Stimulated activated CD4-positive, alpha-beta T cell treated with anti-CD3 and anti-CD28 coated beads, Interleukin-2, amount 100 ng/mL, for 48 hours (primary cell): ENCODE measurements at regions not wholly inside any gene's neighbourhood (a gene's known extent, or its start where the extent isn't known, plus 50 kb on each side); places are given as distances from the start of the nearest gene placed in this dataset.
A peak's percentile ranks its signal among the peaks of the same experiment; 100 is the strongest.

Experiments
- DNase-seq, 2 donors: peaks; one replicate each; pipeline ENCODE4 v3.0.0-alpha.2; 2020

- DNase-seq = no peak
Observed at GRCh38 chr6:159118924-159119323, 50.3 kb upstream of the FNDC1 start.

GRCh38 chr6:159117563-159117962 lies 51.6 kb upstream of the FNDC1 start:
- DNase-seq = no peak

- no peak for DNase-seq
Observed at GRCh38 chr6:159117046-159117445, 52.2 kb upstream of the FNDC1 start.

GRCh38 chr6:159116343-159116742 lies 52.9 kb upstream of the FNDC1 start:
- no peak for DNase-seq

DNA sequence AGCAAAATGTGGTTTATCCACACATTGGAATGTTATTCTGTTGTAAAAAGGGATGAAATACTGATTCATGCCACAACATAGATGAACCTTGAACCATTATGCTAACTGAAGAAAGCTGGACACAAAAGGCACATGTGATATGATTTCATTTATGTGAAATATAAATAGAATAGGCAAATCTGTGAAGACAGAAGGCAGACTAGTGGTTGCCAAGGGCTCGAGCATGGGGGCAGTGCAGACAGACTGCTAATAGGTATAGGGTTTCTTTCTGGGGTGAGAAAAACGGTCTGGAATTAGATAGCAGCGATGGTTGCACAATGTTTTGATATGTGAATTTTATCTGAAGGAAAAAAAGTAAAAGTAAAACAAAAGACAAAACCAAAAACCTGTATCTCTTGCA lies 54.6 kb upstream of the FNDC1 start:
- DNase-seq = no peak

DNA sequence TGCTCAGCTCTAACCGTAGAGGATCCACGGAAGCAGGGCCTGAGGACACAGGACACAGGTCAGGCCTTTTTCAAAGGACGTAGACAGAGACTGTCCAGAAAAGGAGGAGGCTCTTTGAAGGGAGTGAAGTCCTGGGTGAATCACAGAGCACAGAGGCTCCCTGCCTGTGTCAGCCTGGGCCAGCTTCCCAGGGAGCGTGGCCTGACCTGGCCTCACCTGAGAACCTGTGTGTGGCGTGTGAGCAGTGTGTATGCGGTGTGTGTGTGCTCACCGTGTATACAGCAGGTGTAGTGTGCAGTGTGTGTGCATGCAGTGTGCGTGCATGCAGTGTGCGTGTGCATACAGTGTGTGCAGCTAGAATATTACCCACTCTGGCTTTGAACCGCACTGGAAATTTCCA lies 56.0 kb upstream of the FNDC1 start:
- DNase-seq = no peak

GRCh38 chr6:159112714-159113113 lies 56.5 kb upstream of the FNDC1 start:
- no peak for DNase-seq

DNA sequence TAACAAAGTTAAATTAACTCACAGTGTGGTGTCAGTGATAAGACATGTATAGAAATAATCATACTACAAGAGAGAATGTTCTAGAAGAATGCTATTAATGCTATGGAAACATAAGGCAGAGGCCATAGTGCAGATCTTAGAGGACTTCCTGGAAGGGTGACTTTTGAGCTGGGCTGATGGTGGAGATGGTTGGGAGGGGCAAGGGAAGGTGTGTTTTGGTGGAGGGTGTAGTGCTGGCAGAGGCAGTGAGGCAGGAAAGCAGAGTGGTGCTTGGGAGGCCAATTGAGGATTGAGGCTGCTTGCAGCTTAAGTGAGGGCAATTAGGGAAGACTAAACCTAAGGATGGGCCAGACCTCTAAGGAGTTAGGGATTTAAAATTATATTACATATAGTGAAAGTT lies 58.5 kb upstream of the FNDC1 start:
- no peak for DNase-seq

- peak in 1 of 2 donors; percentile 50 for DNase-seq
Observed at GRCh38 chr6:159110013-159110412, 59.2 kb upstream of the FNDC1 start.

DNA sequence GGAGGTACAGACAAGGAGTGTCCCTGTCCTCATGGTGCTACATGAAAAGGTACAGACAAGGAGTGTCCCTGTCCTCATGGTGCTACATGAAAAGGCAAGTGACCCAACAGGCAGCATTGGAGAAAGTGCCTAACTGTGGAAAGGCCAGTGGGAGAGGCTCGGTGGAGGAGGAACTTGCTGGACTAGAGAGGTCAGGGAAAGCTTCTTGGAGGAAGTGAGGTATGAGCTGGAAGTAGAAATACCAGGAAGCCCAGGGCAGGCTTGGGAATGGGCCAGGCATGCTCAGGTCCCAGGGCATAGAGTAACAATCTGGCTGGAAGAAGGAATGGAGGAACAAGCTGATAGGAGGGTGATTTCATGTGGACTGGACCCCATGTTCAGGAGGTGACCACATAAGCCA lies 59.8 kb upstream of the FNDC1 start:
- no peak for DNase-seq

DNA sequence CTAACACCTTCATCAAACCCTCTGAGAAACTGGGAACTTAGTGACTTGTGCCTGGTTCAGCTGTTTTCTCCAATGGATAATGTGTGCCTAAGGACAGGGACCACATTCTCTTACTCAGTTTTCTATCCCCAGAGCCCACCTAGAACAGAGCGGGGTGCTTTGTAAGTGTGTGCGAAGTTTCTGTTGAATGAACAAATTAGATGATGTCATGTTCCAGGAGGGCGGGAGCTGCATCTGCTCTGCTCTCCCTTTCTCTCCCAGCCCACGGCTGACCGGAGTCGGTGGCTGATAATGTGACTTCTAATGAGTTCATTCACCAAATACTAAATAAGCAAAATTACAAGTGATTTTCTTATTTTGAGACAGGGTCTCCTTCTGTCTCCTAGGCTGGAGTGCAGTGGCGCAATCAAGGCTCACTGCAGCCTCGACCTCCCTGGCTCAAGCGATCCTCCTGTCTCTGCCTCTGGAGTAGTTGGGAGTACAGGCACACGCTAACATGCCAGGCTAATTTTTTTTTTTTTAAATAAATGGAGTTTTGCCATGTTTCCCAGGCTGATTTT lies 60.7 kb upstream of the FNDC1 start:
- DNase-seq = no peak

GRCh38 chr6:159107451-159108260 lies 61.5 kb upstream of the FNDC1 start:
- DNase-seq = no peak

GRCh38 chr6:159106627-159107241 lies 61.9 kb upstream of the TAGAP start:
- DNase-seq = peak; percentile 93 to 97

GRCh38 chr6:159105716-159106115 lies 60.9 kb upstream of the TAGAP start:
- DNase-seq = no peak

DNA sequence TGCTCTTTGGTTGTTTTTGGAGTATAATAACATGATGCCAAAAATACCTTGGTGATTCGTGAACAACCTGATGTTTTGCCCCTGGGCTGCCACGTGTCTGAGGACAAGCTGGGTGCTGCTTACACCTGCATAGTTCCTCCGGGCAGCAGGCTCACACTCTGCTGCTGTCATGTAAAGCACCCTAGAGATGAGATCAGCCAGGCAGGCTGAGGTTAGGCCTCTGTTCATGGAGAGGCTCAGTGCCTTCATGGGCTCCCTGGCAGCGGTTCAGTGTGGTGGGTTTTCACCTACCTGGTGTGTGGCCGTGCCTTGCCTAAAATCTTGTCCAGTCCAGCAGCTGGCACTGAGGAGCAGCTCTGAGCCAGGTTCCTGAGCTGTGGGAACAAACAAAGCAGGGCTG lies 60.1 kb upstream of the TAGAP start:
- no peak for DNase-seq

DNA sequence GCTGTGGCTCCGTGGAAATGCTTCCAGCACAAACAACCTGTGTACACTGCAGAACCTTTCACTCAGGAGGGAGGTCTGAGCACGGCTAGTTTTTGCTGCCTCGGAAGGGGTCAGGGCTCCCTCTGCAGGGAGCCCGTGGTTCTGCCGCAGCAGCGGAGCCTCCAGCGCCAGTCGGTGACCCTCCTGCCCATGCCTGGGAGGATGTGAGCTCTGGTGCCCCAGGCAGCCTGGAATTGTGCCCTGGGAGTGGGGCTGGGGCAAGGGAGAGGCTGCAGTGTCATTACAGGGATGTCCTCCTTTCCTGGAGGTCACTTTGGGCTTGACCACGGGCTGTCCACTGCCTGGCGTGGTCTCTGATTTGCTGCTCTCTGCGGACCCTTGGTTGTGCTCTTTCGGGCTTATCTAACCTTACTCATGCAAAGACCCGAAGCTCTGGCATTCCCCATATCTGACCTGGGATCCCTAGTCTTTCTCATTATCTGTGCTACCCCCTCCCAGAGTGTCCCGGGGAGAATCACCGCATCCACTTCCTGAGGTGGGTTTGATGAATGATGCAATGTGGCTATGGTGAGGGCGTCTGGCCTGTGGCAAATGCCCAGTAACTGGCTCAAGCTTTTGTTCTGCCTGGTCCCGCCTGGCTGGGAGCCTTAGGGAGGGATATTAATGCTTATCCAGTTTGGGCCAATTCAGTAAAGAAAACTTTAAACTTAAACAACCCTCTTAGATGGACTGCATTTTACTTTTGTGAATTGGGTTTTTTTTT lies 59.6 kb upstream of the TAGAP start:
- DNase-seq = peak; percentile 75 to 81

GRCh38 chr6:159103396-159104162 lies 58.8 kb upstream of the TAGAP start:
- no peak for DNase-seq

DNA sequence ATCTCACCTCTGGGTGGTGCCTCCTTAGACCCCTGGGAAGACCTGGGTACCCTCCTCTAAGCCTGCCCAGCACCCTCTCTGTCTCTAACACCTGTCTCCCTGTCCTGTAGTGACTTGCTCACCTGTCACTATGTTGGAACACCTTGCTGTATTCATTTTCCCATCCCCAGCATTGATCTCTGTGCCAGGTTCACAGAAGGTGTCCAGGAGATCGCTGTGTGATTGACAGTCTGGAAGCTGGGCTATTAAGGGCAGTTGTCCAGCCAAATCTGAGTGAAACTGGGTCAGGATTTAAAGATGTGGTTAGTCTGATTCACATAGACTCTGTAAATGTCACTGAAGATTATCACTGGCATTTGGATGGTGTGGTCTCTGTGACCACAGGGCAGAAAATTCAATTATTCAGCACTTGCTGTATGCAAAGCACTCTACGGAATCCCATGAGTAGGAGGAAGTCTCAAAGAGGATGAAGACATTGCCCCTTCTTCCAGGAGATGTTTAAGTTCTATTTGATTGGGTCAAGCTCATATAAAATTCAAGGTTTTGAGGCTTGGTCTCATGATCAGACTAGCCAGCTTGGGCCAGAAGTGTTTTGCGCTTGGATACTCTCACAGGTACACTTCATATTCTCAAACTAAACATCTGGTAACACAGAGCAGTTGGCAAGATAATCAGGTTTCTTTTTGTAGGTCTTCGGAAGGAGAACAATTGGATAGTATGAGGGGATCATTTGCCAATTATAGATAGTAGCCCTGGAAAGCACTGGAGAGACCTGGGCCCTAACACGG lies 57.8 kb upstream of the TAGAP start:
- DNase-seq = no peak

DNA sequence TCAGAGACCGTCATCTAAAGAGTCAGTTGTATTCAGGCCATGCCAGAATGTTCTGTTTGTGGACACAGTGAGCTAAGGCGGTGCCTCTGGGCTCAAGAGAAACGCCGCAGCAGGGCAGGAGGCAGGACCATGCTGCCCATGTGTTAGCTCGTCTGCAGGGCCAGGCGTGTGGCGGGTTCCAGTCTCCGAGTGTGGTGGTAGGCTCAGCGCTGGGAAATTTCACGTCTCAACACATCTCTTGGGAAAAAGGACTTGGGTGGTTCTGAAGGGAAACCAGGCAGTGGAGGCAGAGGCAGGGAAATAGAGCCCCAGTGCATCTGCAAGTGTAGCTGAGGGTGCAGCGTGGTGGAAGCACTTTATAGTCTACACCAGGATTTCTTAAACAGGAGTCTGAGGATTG lies 56.9 kb upstream of the TAGAP start:
- no peak for DNase-seq

GRCh38 chr6:159100395-159101182 lies 55.8 kb upstream of the TAGAP start:
- DNase-seq = no peak

DNA sequence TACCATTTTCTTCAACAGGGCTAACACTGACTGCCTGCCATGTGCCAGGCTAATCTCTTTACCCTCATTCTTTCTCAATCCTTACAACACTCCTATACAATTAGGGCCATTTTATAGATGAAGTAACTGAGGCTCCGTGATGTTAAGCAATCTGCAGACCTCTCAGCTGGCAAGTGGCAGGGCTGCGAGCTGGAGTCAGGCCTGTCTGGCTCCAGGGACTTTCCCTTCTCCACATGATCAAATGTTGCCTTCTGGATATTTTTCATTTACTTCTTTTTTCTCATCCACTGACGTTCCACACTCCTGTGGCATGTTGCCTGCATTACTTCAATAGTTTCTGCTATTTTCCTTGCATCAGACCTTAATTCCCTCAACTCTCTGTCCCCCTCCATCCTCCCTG lies 55.2 kb upstream of the TAGAP start:
- no peak for DNase-seq
